Subcutaneous abdominal adipose tissue (tissue), 5 donors: ENCODE measurements at regions not wholly inside any gene's neighbourhood (a gene's known extent, or its start where the extent isn't known, plus 50 kb on each side); places are given as distances from the start of the nearest gene placed in this dataset.

Source experiments
- H3K27ac ChIP-seq: one replicate; pipeline ENCODE4 v1.7.0; 2013; ENCODE audit warnings: low read depth, mild to moderate bottlenecking, inconsistent platforms, low read length, moderate library complexity
- H3K27me3 ChIP-seq, 5 donors: one replicate each; pipeline ENCODE4 v1.7.0; 2013; ENCODE audit warnings: low read length in 5 of 5, inconsistent platforms in 1 of 5; ENCODE audit not compliant: control insufficient read depth in 5 of 5, insufficient read depth in 4 of 5
- H3K36me3 ChIP-seq, 5 donors: one replicate each; pipeline ENCODE4 v1.7.0; 2013; ENCODE audit warnings: low read length in 5 of 5; ENCODE audit not compliant: control insufficient read depth in 5 of 5, insufficient read depth in 5 of 5
- H3K4me1 ChIP-seq, 5 donors: one replicate each; pipeline ENCODE4 v1.7.0; 2013; ENCODE audit warnings: low read length in 5 of 5, mild to moderate bottlenecking in 3 of 5, moderate library complexity in 1 of 5; ENCODE audit not compliant: control insufficient read depth in 5 of 5, insufficient read depth in 5 of 5
- H3K4me3 ChIP-seq, 5 donors: one replicate each; pipeline ENCODE4 v1.7.0; 2013; ENCODE audit warnings: low read length in 5 of 5, low read depth in 1 of 5
- H3K9ac ChIP-seq, 5 donors: one replicate each; pipeline ENCODE4 v1.7.0; 2013; ENCODE audit warnings: low read length in 5 of 5, mild to moderate bottlenecking in 4 of 5, moderate library complexity in 3 of 5
- H3K9me3 ChIP-seq, 5 donors: one replicate each; pipeline ENCODE4 v1.7.0; 2013; ENCODE audit warnings: low read length in 5 of 5; ENCODE audit not compliant: control insufficient read depth in 5 of 5
- donor health status: healthy.
- donor health status: healthy.
- donor health status: healthy.
- donor health status: healthy.
- donor health status: healthy.

GRCh38 chr4:45920861-45921260 lies 203.0 kb downstream of the GABRG1 start:
- no peaks in the 10 kb centered on the region for H3K36me3 ChIP-seq
- no peak overlapping the region for H3K27ac ChIP-seq
- no peaks in the 10 kb centered on the region for H3K27me3 ChIP-seq
- no peaks in the 10 kb centered on the region for H3K4me1 ChIP-seq
- no peaks in the 10 kb centered on the region for H3K9me3 ChIP-seq
- no peak overlapping the region for H3K9ac ChIP-seq
- H3K4me3 ChIP-seq = no peak overlapping the region

- Histone ChIP-seq H3K27ac (no peak overlapping the region), H3K4me1 (no peaks in the 10 kb centered on the region), H3K9me3 (no peaks in the 10 kb centered on the region), H3K9ac (no peak overlapping the region), H3K27me3 (no peaks in the 10 kb centered on the region), H3K36me3 (no peaks in the 10 kb centered on the region), H3K4me3 (no peak overlapping the region)
Measured at GRCh38 chr4:45910511-45910910, 213.3 kb downstream of the GABRG1 start.

GRCh38 chr4:45897946-45898585 lies 225.8 kb downstream of the GABRG1 start:
- Histone ChIP-seq H3K9ac (no peak overlapping the region), H3K4me1 (no peaks in the 10 kb centered on the region), H3K27ac (no peak overlapping the region), H3K36me3 (no peaks in the 10 kb centered on the region), H3K9me3 (peaks cover 0 to 15% (median 0%) of the 10 kb centered on the region in 5 donors), H3K4me3 (no peak overlapping the region), H3K27me3 (no peaks in the 10 kb centered on the region)

GRCh38 chr4:45883421-45883820 lies 240.4 kb downstream of the GABRG1 start:
- H3K4me1 ChIP-seq = no peaks in the 10 kb centered on the region
- H3K4me3 ChIP-seq = no peak overlapping the region
- H3K36me3 ChIP-seq = no peaks in the 10 kb centered on the region
- H3K9me3 ChIP-seq = peaks cover 0 to 7% (median 3%) of the 10 kb centered on the region in 5 donors
- no peak overlapping the region for H3K27ac ChIP-seq
- no peak overlapping the region for H3K9ac ChIP-seq
- H3K27me3 ChIP-seq = no peaks in the 10 kb centered on the region

- H3K36me3 ChIP-seq = no peaks in the 10 kb centered on the region
- no peaks in the 10 kb centered on the region for H3K27me3 ChIP-seq
- no peaks in the 10 kb centered on the region for H3K4me1 ChIP-seq
- H3K9me3 ChIP-seq = no peaks in the 10 kb centered on the region
- no peak overlapping the region for H3K4me3 ChIP-seq
- H3K9ac ChIP-seq = no peak overlapping the region
- H3K27ac ChIP-seq = no peak overlapping the region
Measured at GRCh38 chr4:45876235-45876890, 247.5 kb downstream of the GABRG1 start.

- H3K27ac ChIP-seq = no peak overlapping the region
- H3K27me3 ChIP-seq = no peaks in the 10 kb centered on the region
- no peak overlapping the region for H3K9ac ChIP-seq
- H3K9me3 ChIP-seq = no peaks in the 10 kb centered on the region
- H3K4me3 ChIP-seq = no peak overlapping the region
- H3K36me3 ChIP-seq = no peaks in the 10 kb centered on the region
- H3K4me1 ChIP-seq = no peaks in the 10 kb centered on the region
Measured at GRCh38 chr4:45869184-45869583, 254.7 kb downstream of the GABRG1 start.

GRCh38 chr4:45865781-45866180 lies 258.1 kb downstream of the GABRG1 start:
- Histone ChIP-seq H3K27ac (no peak overlapping the region), H3K4me3 (no peak overlapping the region), H3K27me3 (no peaks in the 10 kb centered on the region), H3K4me1 (no peaks in the 10 kb centered on the region), H3K9me3 (no peaks in the 10 kb centered on the region), H3K9ac (no peak overlapping the region), H3K36me3 (no peaks in the 10 kb centered on the region)

- H3K4me1 ChIP-seq = no peaks in the 10 kb centered on the region
- no peak overlapping the region for H3K27ac ChIP-seq
- H3K4me3 ChIP-seq = no peak overlapping the region
- no peaks in the 10 kb centered on the region for H3K36me3 ChIP-seq
- no peak overlapping the region for H3K9ac ChIP-seq
- H3K27me3 ChIP-seq = no peaks in the 10 kb centered on the region
- peaks cover 0 to 7% (median 0%) of the 10 kb centered on the region in 5 donors for H3K9me3 ChIP-seq
Measured at GRCh38 chr4:45855857-45856256, 268.0 kb downstream of the GABRG1 start.

GRCh38 chr4:45846016-45846415 lies 277.8 kb downstream of the GABRG1 start:
- H3K4me1 ChIP-seq = no peaks in the 10 kb centered on the region
- H3K9ac ChIP-seq = no peak overlapping the region
- no peaks in the 10 kb centered on the region for H3K36me3 ChIP-seq

GRCh38 chr4:45841791-45842190 lies 282.1 kb downstream of the GABRG1 start:
- H3K4me3 ChIP-seq = no peak overlapping the region
- no peaks in the 10 kb centered on the region for H3K4me1 ChIP-seq
- H3K9ac ChIP-seq = no peak overlapping the region
- H3K27ac ChIP-seq = no peak overlapping the region
- no peaks in the 10 kb centered on the region for H3K9me3 ChIP-seq
- no peaks in the 10 kb centered on the region for H3K27me3 ChIP-seq
- H3K36me3 ChIP-seq = no peaks in the 10 kb centered on the region

More at GRCh38 chr4:45846016-45846415, 277.8 kb downstream of the GABRG1 start:
- H3K27me3 ChIP-seq = no peaks in the 10 kb centered on the region
- H3K4me3 ChIP-seq = no peak overlapping the region
- no peaks in the 10 kb centered on the region for H3K9me3 ChIP-seq
- no peak overlapping the region for H3K27ac ChIP-seq
